Uterus (tissue), 3 donors: ENCODE measurements at regions not wholly inside any gene's neighbourhood (a gene's known extent, or its start where the extent isn't known, plus 50 kb on each side); places are given as distances from the start of the nearest gene placed in this dataset.
A peak's percentile ranks its signal among the peaks of the same experiment; 100 is the strongest.

ENCODE experiments used
- DNase-seq, 2 donors: peaks; one replicate each; pipeline ENCODE4 v3.0.0-alpha.2; 2019 to 2020
- H3K27ac ChIP-seq, 2 donors: fragments of 200-600 bp; sonication (generic); 1 replicate in 1 of 2; 2 replicates in 1 of 2; pipeline ENCODE4 v1.5.1; 2016 to 2018
- H3K27me3 ChIP-seq, 2 donors: fragments of 200-600 bp; sonication (generic); one replicate each; pipeline ENCODE4 v1.5.1; 2018 to 2019; ENCODE audit warnings: control low read depth in 1 of 2
- H3K36me3 ChIP-seq, 2 donors: fragments of 200-600 bp; sonication (generic); one replicate each; pipeline ENCODE4 v1.5.1; 2019; ENCODE audit warnings: control low read depth in 1 of 2
- H3K4me1 ChIP-seq, 2 donors: fragments of 200-600 bp; sonication (generic); one replicate each; pipeline ENCODE4 v1.5.1; 2018 to 2019; ENCODE audit warnings: control low read depth in 1 of 2
- H3K4me3 ChIP-seq, 2 donors: fragments of 200-600 bp; sonication (generic); 1 replicate in 1 of 2; 2 replicates in 1 of 2; pipeline ENCODE4 v1.5.1; 2018 to 2019; ENCODE audit warnings: mild to moderate bottlenecking in 1 of 2
- H3K9me3 ChIP-seq, 2 donors: fragments of 200-600 bp; sonication (generic); one replicate each; pipeline ENCODE4 v1.5.1; 2019; ENCODE audit warnings: control low read depth in 1 of 2
- POLR2A ChIP-seq, 2 donors: fragments of 450-650 bp; IDR thresholded peaks; one replicate each; pipeline ENCODE4 v1.6.1; 2016; ENCODE audit warnings: antibody characterized with exemption in 2 of 2, mild to moderate bottlenecking in 1 of 2, moderate library complexity in 1 of 2
- intact Hi-C: fragments of 100-400 bp; cut with DNase I; formaldehyde crosslinking; loops from one replicate; pipeline ENCODE4 v1.15.1; 2023; ENCODE audit warnings: low total_unique reads
- TF ChIP-seq, protein P1 (sequence below), 4 experiments: fragments of 200-600 bp in 2 of 4; fragments of 450-650 bp in 2 of 4; sonication (generic) in 2 of 4; IDR thresholded peaks; one replicate each; pipeline ENCODE4 v1.5.1; 2016 to 2019; ENCODE audit warnings: antibody characterized with exemption in 4 of 4, mild to moderate bottlenecking in 2 of 4, moderate library complexity in 1 of 4
- donor health status: DM: yes; HTN: yes; CAD: no.

DNA sequence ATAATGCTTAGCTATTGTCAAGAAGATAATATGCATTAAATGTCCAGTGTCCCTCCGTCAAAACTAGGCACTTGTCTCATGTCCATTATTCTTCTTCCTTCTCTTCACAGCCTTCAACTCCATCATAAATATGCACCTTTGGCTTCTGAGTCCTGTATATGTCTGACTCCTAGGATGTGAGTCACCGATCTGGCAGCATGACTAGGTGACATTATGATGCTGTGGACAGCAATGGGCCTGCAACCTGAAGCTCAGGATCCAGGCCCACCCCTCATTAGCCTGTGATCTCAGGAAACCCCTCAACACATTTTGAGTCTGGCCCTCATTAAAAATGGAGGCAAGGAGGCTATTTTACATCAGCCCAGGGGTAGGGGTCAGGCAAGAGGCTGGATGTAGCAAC is 362.5 kb upstream of the ZMIZ1 start:
- Histone ChIP-seq H3K27me3 (no peaks in the 10 kb centered on the region), H3K9me3 (no peaks in the 10 kb centered on the region), H3K4me3 (no peak overlapping the region), H3K4me1 (no peaks in the 10 kb centered on the region), H3K27ac (no peak overlapping the region), H3K36me3 (no peaks in the 10 kb centered on the region)
- intact Hi-C loops: no loop called here
- TF ChIP-seq, protein P1, sequence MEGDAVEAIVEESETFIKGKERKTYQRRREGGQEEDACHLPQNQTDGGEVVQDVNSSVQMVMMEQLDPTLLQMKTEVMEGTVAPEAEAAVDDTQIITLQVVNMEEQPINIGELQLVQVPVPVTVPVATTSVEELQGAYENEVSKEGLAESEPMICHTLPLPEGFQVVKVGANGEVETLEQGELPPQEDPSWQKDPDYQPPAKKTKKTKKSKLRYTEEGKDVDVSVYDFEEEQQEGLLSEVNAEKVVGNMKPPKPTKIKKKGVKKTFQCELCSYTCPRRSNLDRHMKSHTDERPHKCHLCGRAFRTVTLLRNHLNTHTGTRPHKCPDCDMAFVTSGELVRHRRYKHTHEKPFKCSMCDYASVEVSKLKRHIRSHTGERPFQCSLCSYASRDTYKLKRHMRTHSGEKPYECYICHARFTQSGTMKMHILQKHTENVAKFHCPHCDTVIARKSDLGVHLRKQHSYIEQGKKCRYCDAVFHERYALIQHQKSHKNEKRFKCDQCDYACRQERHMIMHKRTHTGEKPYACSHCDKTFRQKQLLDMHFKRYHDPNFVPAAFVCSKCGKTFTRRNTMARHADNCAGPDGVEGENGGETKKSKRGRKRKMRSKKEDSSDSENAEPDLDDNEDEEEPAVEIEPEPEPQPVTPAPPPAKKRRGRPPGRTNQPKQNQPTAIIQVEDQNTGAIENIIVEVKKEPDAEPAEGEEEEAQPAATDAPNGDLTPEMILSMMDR (IDR thresholded peaks at IDR 0.05): no peak
- no peak for TF ChIP-seq POLR2A (IDR thresholded peaks at IDR 0.05)
- no peak for DNase-seq

GRCh38 chr10:78706726-78707540 is 361.8 kb upstream of the ZMIZ1 start:
- no peak for DNase-seq
- Histone ChIP-seq H3K27me3 (no peaks in the 10 kb centered on the region), H3K27ac (no peak overlapping the region), H3K9me3 (no peaks in the 10 kb centered on the region), H3K36me3 (no peaks in the 10 kb centered on the region), H3K4me1 (no peaks in the 10 kb centered on the region), H3K4me3 (no peak overlapping the region)
- intact Hi-C loops: no loop called here
- TF ChIP-seq POLR2A (IDR thresholded peaks at IDR 0.05): no peak

GRCh38 chr10:78707745-78708144 is 361.0 kb upstream of the ZMIZ1 start:
- Histone ChIP-seq H3K9me3 (no peaks in the 10 kb centered on the region), H3K36me3 (no peaks in the 10 kb centered on the region), H3K27me3 (no peaks in the 10 kb centered on the region), H3K27ac (no peak overlapping the region), H3K4me3 (no peak overlapping the region), H3K4me1 (no peaks in the 10 kb centered on the region)
- no peak for TF ChIP-seq POLR2A (IDR thresholded peaks at IDR 0.05)
- TF ChIP-seq, protein P1 (IDR thresholded peaks at IDR 0.05): no peak
- no peak for DNase-seq
- intact Hi-C loops: no loop called here

DNA sequence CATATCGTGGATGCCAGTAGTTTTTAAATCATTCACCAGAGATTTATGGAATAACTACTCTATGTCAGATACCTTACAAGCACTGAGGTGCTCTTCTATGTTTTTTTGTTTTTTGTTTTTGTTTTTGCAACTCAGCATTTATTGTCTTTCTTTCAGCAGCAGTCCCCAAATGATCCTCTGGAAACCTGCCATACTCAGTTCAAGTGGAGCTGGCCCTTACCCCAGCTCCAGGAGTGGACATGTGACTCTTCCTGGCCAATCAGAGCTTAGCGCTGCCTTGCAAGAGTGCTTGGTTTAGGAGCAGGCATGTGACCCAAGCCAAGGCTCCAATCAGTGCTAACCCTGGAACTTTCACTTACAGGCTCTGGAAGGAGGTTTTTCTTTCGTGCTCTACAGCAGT is 356.6 kb upstream of the ZMIZ1 start:
- DNase-seq: peak in 1 of 2 donors; percentile 30
- H3K9me3 ChIP-seq: no peaks in the 10 kb centered on the region
- H3K4me1 ChIP-seq: no peaks in the 10 kb centered on the region
- no peak overlapping the region for H3K4me3 ChIP-seq
- TF ChIP-seq, protein P1 (IDR thresholded peaks at IDR 0.05): no peak
- TF ChIP-seq POLR2A (IDR thresholded peaks at IDR 0.05): no peak
- H3K27ac ChIP-seq: no peak overlapping the region
- no peaks in the 10 kb centered on the region for H3K36me3 ChIP-seq
- intact Hi-C loops: no loop called here
- no peaks in the 10 kb centered on the region for H3K27me3 ChIP-seq

- intact Hi-C loops: no loop called here
Measured at GRCh38 chr10:78713659-78714058, 355.1 kb upstream of the ZMIZ1 start.

More at GRCh38 chr10:78713659-78714058, 355.1 kb upstream of the ZMIZ1 start:
- no peaks in the 10 kb centered on the region for H3K4me1 ChIP-seq
- TF ChIP-seq POLR2A (IDR thresholded peaks at IDR 0.05): no peak
- TF ChIP-seq, protein P1 (IDR thresholded peaks at IDR 0.05): no peak
- no peak overlapping the region for H3K27ac ChIP-seq
- no peaks in the 10 kb centered on the region for H3K27me3 ChIP-seq
- H3K9me3 ChIP-seq: no peaks in the 10 kb centered on the region
- no peak overlapping the region for H3K4me3 ChIP-seq
- H3K36me3 ChIP-seq: no peaks in the 10 kb centered on the region
- no peak for DNase-seq
